ENCODE measurements at regions not wholly inside any gene's neighbourhood (a gene's known extent, or its start where the extent isn't known, plus 50 kb on each side); places are given as distances from the start of the nearest gene placed in this dataset.
A peak's percentile ranks its signal among the peaks of the same experiment; 100 is the strongest.

DNA sequence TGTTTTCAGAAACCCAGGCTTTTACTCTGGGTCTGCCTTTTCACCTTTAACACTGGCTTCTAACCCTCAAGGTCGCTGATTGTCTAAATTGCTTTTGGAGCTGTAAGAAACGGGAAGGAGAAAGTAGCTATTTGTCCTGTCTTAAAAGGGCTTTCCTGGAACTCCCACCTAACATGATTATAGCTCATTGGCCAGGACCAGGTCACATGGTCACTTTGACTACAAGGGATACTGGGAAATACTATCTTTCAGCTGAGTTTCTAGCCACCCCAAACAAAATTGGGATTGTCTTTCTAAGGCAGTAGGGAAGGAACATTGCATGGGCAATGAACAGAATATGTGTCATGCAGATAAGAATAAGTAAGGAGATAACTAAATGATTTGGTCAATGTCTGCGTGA lies 106.7 kb upstream of the ARHGAP24 start:
- ATAC-seq = no peak
- DNase-seq = no peak
- intact Hi-C loops (cut with micrococcal nuclease) = loop anchor here (10.0 kb wide), 1 partner anchor 223 kb away; no protein-coding TSS in a partner anchor

GRCh38 chr4:85368932-85369331 lies 106.0 kb upstream of the ARHGAP24 start:
- no peak for ATAC-seq
- intact Hi-C loops (cut with micrococcal nuclease) = loop anchor here (10.0 kb wide), 1 partner anchor 224 kb away; no protein-coding TSS in a partner anchor
- DNase-seq = no peak

DNA sequence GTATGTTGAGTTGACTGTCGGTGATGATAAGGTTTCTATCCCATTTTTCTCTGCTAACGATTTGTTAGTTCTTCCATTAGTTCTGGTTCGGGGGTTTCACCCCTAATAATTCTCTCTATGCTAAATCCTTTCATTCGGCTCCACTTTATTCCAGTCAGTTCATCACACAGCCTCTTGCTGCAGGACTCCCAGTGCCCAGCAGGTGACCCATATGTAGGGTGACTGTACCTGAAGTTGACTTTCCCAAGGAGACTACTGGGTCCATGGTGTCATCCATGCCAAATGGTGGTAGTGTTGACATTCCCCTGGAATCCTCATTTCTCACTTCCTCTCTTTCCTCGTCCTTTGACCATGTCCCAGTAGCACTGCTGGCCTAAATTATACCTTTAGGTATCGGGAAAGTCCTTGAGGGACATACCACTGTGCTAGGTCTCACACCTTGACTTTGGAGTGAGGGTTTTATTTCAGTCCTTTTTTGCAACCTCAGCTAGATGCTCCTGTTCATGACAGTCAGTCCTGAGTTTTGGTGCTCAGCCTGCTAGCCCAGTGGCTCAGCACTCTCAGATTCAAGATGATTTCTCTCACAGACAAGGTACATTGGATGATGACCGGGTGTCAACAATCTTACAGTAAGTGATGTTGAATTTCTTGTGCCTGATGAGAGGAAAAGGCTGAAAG lies 105.1 kb upstream of the ARHGAP24 start:
- ATAC-seq (no peak), DNase-seq (no peak)
- intact Hi-C loops (cut with micrococcal nuclease) = loop anchor here (10.0 kb wide), 1 partner anchor 225 kb away; no protein-coding TSS in a partner anchor

DNA sequence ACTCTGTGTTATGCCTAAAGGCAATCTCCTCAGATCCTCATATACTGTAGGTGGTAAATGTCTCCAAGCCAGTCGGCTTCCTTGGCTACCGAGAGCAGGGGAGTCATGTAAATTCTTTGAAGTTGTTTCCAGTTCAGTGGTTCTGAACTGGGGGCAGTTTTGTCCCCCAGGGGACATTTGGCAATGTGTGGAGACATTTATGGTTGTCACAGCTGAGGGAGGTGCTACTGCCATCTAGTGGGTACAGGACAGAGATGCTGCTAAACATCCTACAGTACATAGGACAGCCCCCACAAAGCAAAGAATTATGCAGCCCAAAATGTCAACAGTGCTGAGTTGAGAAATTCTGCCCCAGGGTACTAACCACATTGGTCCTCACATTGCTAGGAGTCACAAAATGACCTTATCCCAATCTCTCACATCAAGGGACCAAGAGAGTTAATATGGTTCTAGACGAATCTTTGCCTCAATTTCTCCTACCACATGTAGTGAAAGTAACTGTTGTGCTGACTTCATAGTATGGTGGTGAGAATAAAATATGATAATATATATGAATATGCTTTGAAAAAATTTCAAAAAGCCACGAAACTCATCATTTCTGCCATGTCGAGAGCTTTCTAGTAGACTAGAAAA lies 104.4 kb upstream of the ARHGAP24 start:
- ATAC-seq (peak; percentile 70), DNase-seq (no peak)
- intact Hi-C loops (cut with micrococcal nuclease) = no loop called here

GRCh38 chr4:85372966-85373365 lies 102.0 kb upstream of the ARHGAP24 start:
- ATAC-seq = no peak
- intact Hi-C loops (cut with micrococcal nuclease) = no loop called here

GRCh38 chr4:85376285-85376684 lies 98.7 kb upstream of the ARHGAP24 start:
- ATAC-seq (no peak), DNase-seq (no peak)
- intact Hi-C loops (cut with micrococcal nuclease) = no loop called here

More at GRCh38 chr4:85372966-85373365, 102.0 kb upstream of the ARHGAP24 start:
- DNase-seq = no peak

DNA sequence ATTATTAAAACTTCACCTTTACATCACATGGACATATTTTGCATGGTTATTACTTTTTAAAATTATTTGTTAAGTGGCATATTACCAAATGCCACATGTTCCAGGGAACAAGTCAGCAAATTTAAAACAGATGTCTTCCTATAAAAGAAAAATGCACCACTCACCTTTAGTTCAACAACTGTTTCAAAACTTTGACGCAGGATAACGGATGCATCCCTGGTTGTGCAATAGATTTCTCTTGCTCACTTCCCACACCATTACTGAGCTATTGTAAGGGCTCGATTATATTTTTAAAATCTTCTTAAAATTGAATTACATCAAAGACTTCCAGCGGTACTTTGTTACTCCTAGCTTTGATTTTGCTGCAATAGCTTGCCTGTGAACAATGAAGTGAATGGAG lies 93.0 kb upstream of the ARHGAP24 start:
- DNase-seq (no peak), ATAC-seq (no peak)
- intact Hi-C loops (cut with micrococcal nuclease) = no loop called here

DNA sequence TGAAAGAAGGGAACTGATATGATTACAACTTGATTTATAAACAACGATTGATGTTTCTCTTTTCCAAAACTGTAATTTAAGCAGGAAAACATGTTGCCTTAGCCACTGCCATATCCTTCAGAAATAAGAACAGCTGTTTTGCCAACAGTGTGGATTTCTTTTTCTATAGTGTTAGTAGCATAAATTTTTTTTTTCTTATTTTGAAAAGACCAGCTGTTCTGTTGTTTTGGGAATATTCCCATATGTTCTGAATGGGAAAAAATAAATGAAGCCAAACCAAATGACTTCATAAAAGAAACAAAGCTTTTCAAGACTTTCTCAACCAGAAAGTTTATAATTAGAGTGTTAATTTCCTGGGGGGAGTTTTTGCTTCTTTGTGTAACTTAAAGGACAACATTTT lies 83.9 kb upstream of the ARHGAP24 start:
- DNase-seq = no peak
- ATAC-seq = no peak
- intact Hi-C loops (cut with micrococcal nuclease) = no loop called here

DNA sequence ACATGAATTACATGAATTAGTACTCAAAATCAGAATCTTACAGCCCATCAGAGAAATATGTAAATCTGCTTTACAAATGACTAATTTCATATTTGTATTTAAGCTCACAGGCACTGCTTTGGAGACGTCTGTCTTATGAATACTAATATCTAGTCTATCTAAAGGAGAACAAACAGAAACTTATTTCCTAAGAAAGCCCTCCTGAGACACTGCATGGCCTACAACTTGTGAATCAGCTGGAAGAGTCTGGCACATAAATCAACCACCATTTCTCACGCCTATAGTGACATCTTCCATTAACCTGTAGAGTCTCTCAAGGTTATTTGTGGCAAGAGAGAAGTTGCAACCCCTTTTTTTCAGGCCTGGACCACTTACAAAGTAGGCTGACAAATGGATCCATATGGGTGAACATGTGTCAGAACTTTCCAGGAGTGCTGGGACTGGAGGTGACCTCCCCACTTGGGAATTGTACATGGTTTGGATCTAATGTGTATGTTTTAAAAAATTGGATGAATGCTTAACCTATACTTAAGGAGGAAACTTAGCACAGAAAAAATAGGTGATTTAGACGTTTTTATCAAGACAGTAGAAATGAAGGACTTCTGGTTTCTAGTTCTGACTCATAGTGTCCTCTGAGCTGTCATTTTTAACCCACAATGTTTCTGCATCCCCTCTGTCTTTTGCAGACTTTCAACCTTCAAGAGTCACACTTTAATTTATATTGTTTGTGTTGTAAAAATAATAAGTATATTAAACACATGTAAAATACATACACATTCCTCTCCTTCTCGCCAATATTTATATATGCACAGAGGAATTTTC lies 83.2 kb upstream of the ARHGAP24 start:
- DNase-seq = no peak
- peak; percentile 31 for ATAC-seq

GRCh38 chr4:85393201-85393600 lies 81.7 kb upstream of the ARHGAP24 start:
- intact Hi-C loops (cut with micrococcal nuclease) = no loop called here
- no peak for ATAC-seq
- DNase-seq = no peak

More for the DNA sequence above, 83.2 kb upstream of the ARHGAP24 start:
- intact Hi-C loops (cut with micrococcal nuclease) = no loop called here

DNA sequence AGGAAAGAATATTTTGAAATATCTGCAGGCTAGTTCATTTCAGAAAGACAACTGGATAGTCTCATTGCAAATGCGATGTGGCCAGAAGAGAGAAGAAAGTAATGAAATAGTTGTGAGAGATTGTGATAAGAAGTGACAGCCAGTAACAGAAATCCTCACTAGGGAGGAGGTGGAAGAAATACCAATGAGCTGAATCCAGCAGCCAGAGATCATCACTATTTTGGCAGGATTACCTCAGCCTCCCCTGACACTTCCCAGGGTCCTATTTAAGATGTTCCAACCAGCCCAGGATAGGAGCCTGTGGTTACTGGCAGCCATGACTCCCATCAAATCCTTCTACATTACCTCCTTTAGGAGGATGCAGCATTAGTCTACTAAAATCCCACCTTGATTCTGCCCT lies 76.7 kb upstream of the ARHGAP24 start:
- DNase-seq (no peak), ATAC-seq (peak; percentile 96)
- intact Hi-C loops (cut with micrococcal nuclease) = no loop called here

DNA sequence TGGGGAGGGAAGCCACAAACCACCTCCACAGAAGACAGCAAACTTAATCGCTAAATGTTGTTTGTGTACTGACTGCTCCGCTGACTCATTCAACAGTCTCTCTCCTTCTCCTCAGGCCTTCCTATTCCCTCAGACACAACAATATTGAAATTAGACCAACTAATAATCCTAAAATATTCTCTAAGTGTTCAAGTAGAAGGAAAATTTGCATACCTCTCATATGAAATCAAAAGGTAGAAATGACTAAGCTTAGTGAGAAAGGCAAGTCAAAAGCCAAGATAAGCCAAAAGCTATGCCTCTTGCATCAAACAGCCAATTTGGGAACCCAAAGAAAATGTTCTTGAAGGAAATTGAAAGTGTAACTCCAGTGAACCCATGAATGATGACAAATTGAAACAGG lies 75.7 kb upstream of the ARHGAP24 start:
- ATAC-seq = no peak
- intact Hi-C loops (cut with micrococcal nuclease) = no loop called here
- DNase-seq = no peak

GRCh38 chr4:85402371-85402770 lies 72.6 kb upstream of the ARHGAP24 start:
- ATAC-seq (peak; percentile 75), DNase-seq (no peak)
- intact Hi-C loops (cut with micrococcal nuclease) = no loop called here

GRCh38 chr4:85406185-85406584 lies 68.8 kb upstream of the ARHGAP24 start:
- intact Hi-C loops (cut with micrococcal nuclease) = no loop called here
- ATAC-seq = no peak
- DNase-seq = no peak

- intact Hi-C loops (cut with micrococcal nuclease) = no loop called here
- DNase-seq = no peak
- ATAC-seq = no peak
Observed at GRCh38 chr4:85407546-85407945, 67.4 kb upstream of the ARHGAP24 start.

- ATAC-seq = no peak
- intact Hi-C loops (cut with micrococcal nuclease) = no loop called here
- no peak for DNase-seq
Observed at GRCh38 chr4:85408301-85408700, 66.6 kb upstream of the ARHGAP24 start.

- no peak for DNase-seq
- intact Hi-C loops (cut with micrococcal nuclease) = no loop called here
- ATAC-seq = no peak
Observed at GRCh38 chr4:85409251-85409650, 65.7 kb upstream of the ARHGAP24 start.

GRCh38 chr4:85411386-85411785 lies 63.6 kb upstream of the ARHGAP24 start:
- ATAC-seq (no peak), DNase-seq (no peak)
- intact Hi-C loops (cut with micrococcal nuclease) = no loop called here

DNA sequence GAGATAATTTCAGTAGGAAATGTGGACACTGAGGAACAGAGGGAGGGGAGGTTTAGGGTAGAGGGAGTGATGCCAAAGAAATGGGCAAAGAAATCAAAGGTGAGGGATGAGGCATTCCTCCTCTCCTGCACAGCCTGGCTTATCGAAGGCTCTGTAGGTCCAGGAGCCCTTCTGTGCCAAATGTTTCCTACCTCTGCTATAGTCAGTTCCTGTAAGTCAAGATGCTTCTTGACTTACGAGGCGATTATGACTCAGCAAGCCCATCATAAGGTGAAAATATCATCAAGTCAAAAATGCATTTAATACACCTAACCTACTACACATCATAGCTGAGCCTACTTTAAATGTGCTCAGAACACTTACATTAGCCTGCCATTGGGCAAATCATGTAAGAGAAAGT lies 60.0 kb upstream of the ARHGAP24 start:
- intact Hi-C loops (cut with micrococcal nuclease) = no loop called here
- ATAC-seq (no peak), DNase-seq (no peak)

- intact Hi-C loops (cut with micrococcal nuclease) = no loop called here
- no peak for ATAC-seq
- DNase-seq = no peak
Observed at GRCh38 chr4:85416094-85416493, 58.9 kb upstream of the ARHGAP24 start.
